GM19324 (cell line): ENCODE measurements at regions not wholly inside any gene's neighbourhood (a gene's known extent, or its start where the extent isn't known, plus 50 kb on each side); places are given as distances from the start of the nearest gene placed in this dataset.

Experiments
- ATAC-seq: cut with Tn5 transposase; IDR thresholded peaks from one replicate; pipeline ENCODE4 v1.9.1; 2021; ENCODE audit warnings: mild to moderate bottlenecking, moderate library complexity; ENCODE audit not compliant: unreplicated experiment, low FRiP score

GRCh38 chr7:89401099-89401498, 605.6 kb upstream of the TEX47 start:
- no peak for ATAC-seq

GRCh38 chr7:89401690-89402089, 606.2 kb upstream of the TEX47 start:
- no peak for ATAC-seq

GRCh38 chr7:89451911-89452310, 656.4 kb upstream of the TEX47 start:
- ATAC-seq = no peak

- ATAC-seq = no peak
Observed at GRCh38 chr7:89456556-89456955, 661.0 kb upstream of the TEX47 start.

- ATAC-seq = no peak
Observed at GRCh38 chr7:89458114-89458513, 662.6 kb upstream of the TEX47 start.

- ATAC-seq = no peak
Observed at GRCh38 chr7:89474456-89474855, 678.9 kb upstream of the TEX47 start.

- no peak for ATAC-seq
Observed at GRCh38 chr7:89477991-89478390, 676.3 kb upstream of the STEAP1 start.

GRCh38 chr7:89495704-89496103, 658.6 kb upstream of the STEAP1 start:
- ATAC-seq = no peak

GRCh38 chr7:89500084-89500483, 654.2 kb upstream of the STEAP1 start:
- ATAC-seq = no peak

GRCh38 chr7:89503281-89503680, 651.0 kb upstream of the STEAP1 start:
- ATAC-seq = no peak

- no peak for ATAC-seq
Observed at GRCh38 chr7:89507034-89507433, 647.2 kb upstream of the STEAP1 start.

GRCh38 chr7:89511900-89512299, 642.4 kb upstream of the STEAP1 start:
- no peak for ATAC-seq

GRCh38 chr7:89514970-89515369, 639.3 kb upstream of the STEAP1 start:
- no peak for ATAC-seq

- no peak for ATAC-seq
Observed at GRCh38 chr7:89517815-89518214, 636.5 kb upstream of the STEAP1 start.

- no peak for ATAC-seq
Observed at GRCh38 chr7:89549768-89550167, 604.5 kb upstream of the STEAP1 start.

GRCh38 chr7:89554209-89554608, 600.1 kb upstream of the STEAP1 start:
- ATAC-seq = no peak

- ATAC-seq = no peak
Observed at GRCh38 chr7:89559596-89559995, 594.7 kb upstream of the STEAP1 start.

- ATAC-seq = no peak
Observed at GRCh38 chr7:89563597-89563996, 590.7 kb upstream of the STEAP1 start.

GRCh38 chr7:89584896-89585295, 569.4 kb upstream of the STEAP1 start:
- ATAC-seq = no peak

GRCh38 chr7:89593125-89593524, 561.1 kb upstream of the STEAP1 start:
- ATAC-seq = no peak

- no peak for ATAC-seq
Observed at GRCh38 chr7:89602984-89603383, 551.3 kb upstream of the STEAP1 start.

GRCh38 chr7:89605362-89605761, 548.9 kb upstream of the STEAP1 start:
- no peak for ATAC-seq

GRCh38 chr7:89606511-89606910, 547.8 kb upstream of the STEAP1 start:
- no peak for ATAC-seq
